Loucy (cell line): ENCODE measurements at regions not wholly inside any gene's neighbourhood (a gene's known extent, or its start where the extent isn't known, plus 50 kb on each side); places are given as distances from the start of the nearest gene placed in this dataset.

Source experiments
- H2AFZ ChIP-seq: fragments of 200-600 bp; sonication (generic); 2 replicates; pipeline ENCODE4 v1.6.0; 2016; ENCODE audit warnings: antibody characterized with exemption, mild to moderate bottlenecking, low read length, moderate library complexity
- H3F3A ChIP-seq: fragments of 200-600 bp; 2 replicates; pipeline ENCODE4 v1.6.0; 2016; ENCODE audit warnings: antibody characterized with exemption, low read depth, mild to moderate bottlenecking
- H3K27me3 ChIP-seq: fragments of 200-600 bp; sonication (generic); 2 replicates; pipeline ENCODE4 v1.6.1; 2014; ENCODE audit warnings: low read length, mild to moderate bottlenecking; ENCODE audit not compliant: insufficient read depth, poor library complexity, severe bottlenecking
- H3K36me3 ChIP-seq: fragments of 200-600 bp; sonication (generic); 2 replicates; pipeline ENCODE4 v1.6.1; 2016; ENCODE audit warnings: low read length; ENCODE audit not compliant: insufficient read depth
- H3K4me1 ChIP-seq: fragments of 200-600 bp; sonication (generic); 2 replicates; pipeline ENCODE4 v1.5.1; 2014; ENCODE audit warnings: low read length, mild to moderate bottlenecking; ENCODE audit not compliant: insufficient read depth, poor library complexity, severe bottlenecking
- H3K4me2 ChIP-seq: fragments of 200-600 bp; sonication (generic); 2 replicates; pipeline ENCODE4 v1.6.0; 2014; ENCODE audit warnings: antibody characterized with exemption, low read length, low read depth, mild to moderate bottlenecking; ENCODE audit not compliant: poor library complexity, severe bottlenecking
- H3K4me3 ChIP-seq: fragments of 200-600 bp; sonication (generic); 2 replicates; pipeline ENCODE4 v1.5.1; 2014; ENCODE audit warnings: low read length, mild to moderate bottlenecking, mixed read lengths; ENCODE audit not compliant: poor library complexity, severe bottlenecking
- H3K79me2 ChIP-seq: fragments of 200-600 bp; sonication (generic); 2 replicates; pipeline ENCODE4 v1.6.1; 2014; ENCODE audit warnings: low read length; ENCODE audit not compliant: insufficient read depth
- H3K9ac ChIP-seq: fragments of 200-600 bp; sonication (generic); 2 replicates; pipeline ENCODE4 v1.6.0; 2014; ENCODE audit warnings: mild to moderate bottlenecking, low read depth, low read length, moderate library complexity; ENCODE audit not compliant: poor library complexity, severe bottlenecking
- H3K9me2 ChIP-seq: fragments of 200-600 bp; sonication (generic); replicated peaks from 2 replicates; pipeline ENCODE4 v1.6.1; 2016; ENCODE audit warnings: low read depth, low read length, mixed read lengths
- H3K9me3 ChIP-seq: fragments of 200-600 bp; sonication (generic); 2 replicates; pipeline ENCODE4 v1.6.1; 2014; ENCODE audit warnings: mild to moderate bottlenecking, antibody characterized with exemption, low read length, low read depth; ENCODE audit not compliant: insufficient read depth
- H4K20me1 ChIP-seq: fragments of 200-600 bp; sonication (generic); 2 replicates; pipeline ENCODE4 v1.6.0; 2014; ENCODE audit warnings: antibody characterized with exemption, low read length, mild to moderate bottlenecking; ENCODE audit not compliant: insufficient read depth, poor library complexity, severe bottlenecking
- EZH2phosphoT487 ChIP-seq: fragments of 200-600 bp; IDR thresholded peaks from 2 replicates; pipeline ENCODE4 v1.6.1; 2018; ENCODE audit warnings: antibody characterized with exemption, mild to moderate bottlenecking, moderate library complexity, borderline replicate concordance
- TF ChIP-seq, protein P1 (sequence below): fragments of 200-600 bp; sonication (generic); conservative IDR thresholded peaks from 2 replicates; pipeline ENCODE4 v1.5.1; 2014; ENCODE audit warnings: mild to moderate bottlenecking, antibody characterized with exemption, low read length

DNA sequence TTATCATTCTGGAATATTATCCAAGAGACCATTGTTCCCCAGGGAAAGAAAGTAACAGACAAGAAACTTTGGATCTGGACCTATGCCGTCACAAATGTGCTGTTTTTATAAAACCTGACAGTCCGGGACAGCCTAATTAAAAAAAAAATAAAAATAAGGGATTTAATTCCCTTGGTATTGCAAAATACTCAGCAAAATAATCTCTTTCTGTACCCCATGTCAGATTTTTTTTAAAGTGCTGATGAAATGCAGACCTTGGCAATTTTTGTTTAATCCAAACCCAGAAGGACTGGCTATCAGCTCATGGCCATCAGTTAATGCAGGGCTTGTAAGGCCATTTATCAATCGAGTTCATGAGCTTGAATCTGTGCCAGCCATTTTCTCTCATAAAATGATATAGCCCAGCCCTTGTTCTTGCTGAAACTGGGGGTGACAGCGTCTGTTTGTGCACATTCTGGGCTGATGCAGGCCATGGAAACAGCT, 162.7 kb upstream of the S1PR3 start:
- H3K4me2 ChIP-seq = no peak overlapping the region
- peaks cover 17% of the 10 kb centered on the region for H3K27me3 ChIP-seq
- no peaks in the 10 kb centered on the region for H3K9me3 ChIP-seq
- H3K9me2 ChIP-seq = no peaks in the 10 kb centered on the region
- no peaks in the 10 kb centered on the region for H3K4me1 ChIP-seq
- no peaks in the 10 kb centered on the region for H3K36me3 ChIP-seq
- TF ChIP-seq, protein P1, sequence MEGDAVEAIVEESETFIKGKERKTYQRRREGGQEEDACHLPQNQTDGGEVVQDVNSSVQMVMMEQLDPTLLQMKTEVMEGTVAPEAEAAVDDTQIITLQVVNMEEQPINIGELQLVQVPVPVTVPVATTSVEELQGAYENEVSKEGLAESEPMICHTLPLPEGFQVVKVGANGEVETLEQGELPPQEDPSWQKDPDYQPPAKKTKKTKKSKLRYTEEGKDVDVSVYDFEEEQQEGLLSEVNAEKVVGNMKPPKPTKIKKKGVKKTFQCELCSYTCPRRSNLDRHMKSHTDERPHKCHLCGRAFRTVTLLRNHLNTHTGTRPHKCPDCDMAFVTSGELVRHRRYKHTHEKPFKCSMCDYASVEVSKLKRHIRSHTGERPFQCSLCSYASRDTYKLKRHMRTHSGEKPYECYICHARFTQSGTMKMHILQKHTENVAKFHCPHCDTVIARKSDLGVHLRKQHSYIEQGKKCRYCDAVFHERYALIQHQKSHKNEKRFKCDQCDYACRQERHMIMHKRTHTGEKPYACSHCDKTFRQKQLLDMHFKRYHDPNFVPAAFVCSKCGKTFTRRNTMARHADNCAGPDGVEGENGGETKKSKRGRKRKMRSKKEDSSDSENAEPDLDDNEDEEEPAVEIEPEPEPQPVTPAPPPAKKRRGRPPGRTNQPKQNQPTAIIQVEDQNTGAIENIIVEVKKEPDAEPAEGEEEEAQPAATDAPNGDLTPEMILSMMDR = no peak
- TF ChIP-seq EZH2phosphoT487 = no peak
- H3K9ac ChIP-seq = no peak overlapping the region
- no peaks in the 10 kb centered on the region for H3F3A ChIP-seq
- H3K79me2 ChIP-seq = no peaks in the 10 kb centered on the region
- no peaks in the 10 kb centered on the region for H4K20me1 ChIP-seq
- no peak overlapping the region for H3K4me3 ChIP-seq
- H2AFZ ChIP-seq = no peak overlapping the region

DNA sequence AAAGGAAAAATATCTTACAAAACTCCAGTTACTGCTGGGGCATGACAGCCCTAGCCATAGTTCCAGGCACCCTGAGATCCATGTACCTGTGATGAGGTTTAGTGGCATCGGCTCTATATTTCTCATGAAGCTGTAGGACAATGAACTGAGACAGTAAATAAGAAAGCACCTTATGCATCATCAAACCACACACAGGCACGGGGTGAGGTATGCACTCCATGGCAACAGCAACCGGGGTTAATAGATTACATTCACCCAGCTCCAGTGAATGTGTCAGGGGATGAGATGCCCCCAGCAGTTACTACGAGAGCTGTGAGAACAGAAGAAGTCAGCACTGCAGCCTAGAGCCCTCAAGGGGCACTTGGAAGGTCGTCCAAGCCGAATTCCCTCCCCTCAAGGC, 162.0 kb upstream of the S1PR3 start:
- Histone ChIP-seq H3K9ac (no peak overlapping the region), H3K27me3 (peaks cover 17% of the 10 kb centered on the region), H3K4me3 (no peak overlapping the region), H3K9me2 (no peaks in the 10 kb centered on the region), H3K4me1 (peaks cover 4% of the 10 kb centered on the region), H3K36me3 (no peaks in the 10 kb centered on the region), H2AFZ (no peak overlapping the region), H3K4me2 (no peak overlapping the region), H3K9me3 (no peaks in the 10 kb centered on the region), H3F3A (no peaks in the 10 kb centered on the region), H4K20me1 (no peaks in the 10 kb centered on the region), H3K79me2 (no peaks in the 10 kb centered on the region)
- TF ChIP-seq, protein P1 = no peak
- no peak for TF ChIP-seq EZH2phosphoT487

DNA sequence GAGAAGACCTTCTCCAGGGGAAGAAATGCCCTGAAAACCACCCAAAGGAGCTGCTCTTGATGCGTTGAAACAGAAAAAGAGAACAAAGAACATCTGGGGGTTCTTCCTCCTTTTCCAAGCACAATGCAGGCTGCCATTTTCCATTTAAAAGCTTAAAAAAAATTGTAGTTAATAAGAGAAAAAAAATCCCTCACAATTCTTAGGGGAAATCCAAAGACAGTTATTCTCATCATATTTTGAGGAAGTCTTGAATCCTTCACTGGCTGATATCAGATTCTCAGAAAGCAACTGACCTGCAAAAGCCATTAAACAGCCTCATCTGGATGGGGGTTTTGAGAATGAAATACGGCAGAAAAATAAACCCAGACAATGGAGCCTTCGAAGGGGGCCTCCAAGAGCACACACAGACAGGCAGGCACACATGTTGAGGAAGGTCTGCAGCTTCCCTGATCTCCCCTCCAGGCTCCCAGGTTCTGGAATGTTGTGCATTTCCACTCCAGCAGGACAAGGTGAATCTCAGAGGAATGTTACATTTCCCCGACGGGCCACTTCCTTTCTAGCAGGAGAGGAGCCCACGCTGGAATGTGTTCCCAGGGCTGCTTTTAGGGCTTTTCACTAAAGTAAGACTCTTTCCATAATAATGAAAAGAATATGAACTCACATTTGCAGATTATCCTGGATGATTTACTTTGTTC, 159.4 kb upstream of the S1PR3 start:
- H3K4me2 ChIP-seq = no peak overlapping the region
- no peak overlapping the region for H2AFZ ChIP-seq
- H3K27me3 ChIP-seq = peaks cover 26% of the 10 kb centered on the region

More for the DNA sequence above, 159.4 kb upstream of the S1PR3 start:
- H3K79me2 ChIP-seq = no peaks in the 10 kb centered on the region
- H3K9me3 ChIP-seq = no peaks in the 10 kb centered on the region
- no peak overlapping the region for H3K9ac ChIP-seq
- no peak overlapping the region for H3K4me3 ChIP-seq
- no peak for TF ChIP-seq EZH2phosphoT487
- TF ChIP-seq, protein P1 = no peak
- H3K36me3 ChIP-seq = no peaks in the 10 kb centered on the region
- H3K9me2 ChIP-seq = no peaks in the 10 kb centered on the region
- no peaks in the 10 kb centered on the region for H3F3A ChIP-seq
- H3K4me1 ChIP-seq = peaks cover 19% of the 10 kb centered on the region
- no peaks in the 10 kb centered on the region for H4K20me1 ChIP-seq
